A549 (cell line): ENCODE measurements at regions not wholly inside any gene's neighbourhood (a gene's known extent, or its start where the extent isn't known, plus 50 kb on each side); places are given as distances from the start of the nearest gene placed in this dataset.

ENCODE experiments used
- ATAC-seq, 2 experiments: fragments of 200-7000 bp in 1 of 2; fragments of >200 bp in 1 of 2; cut with Nextera tagmentation in 1 of 2; cut with Tn5 transposase in 1 of 2; 3 replicates each; pipeline versions ENCODE4 v1.8.0 to v1.9.1; 2018 to 2020; ENCODE audit warnings: mild to moderate bottlenecking in 1 of 2, moderate library complexity in 1 of 2
- CTCF ChIA-PET: fragments of 300-600 bp; sonication (Branson Sonifier 250); formaldehyde crosslinking; extraction: SDS; loops from one replicate; lab custom pipeline; 2021; ENCODE audit warnings: antibody characterized with exemption, inconsistent platforms; lab: Yijun Ruan, JAX
- POLR2A ChIA-PET: fragments of 350-600 bp; formaldehyde crosslinking; extraction: SDS; loops from one replicate; lab custom pipeline; 2021; ENCODE audit warnings: antibody characterized with exemption, inconsistent platforms; lab: Yijun Ruan, JAX
- DNase-seq, 2 experiments: peaks; one replicate each; pipeline versions ENCODE4 v3.0.0 to v3.0.0-alpha.2; 2011 to 2016; ENCODE audit warnings: low read depth in 1 of 2, low spot score in 1 of 2
- FAIRE-seq: peaks from 2 replicates; lab custom pipeline; 2011; peaks lifted over from hg19 to GRCh38; lab: Jason Lieb, UNC
- H3K27ac ChIP-seq, 2 experiments: fragments of >200 bp; sonication (Bioruptor Twin); formaldehyde crosslinking; 3 replicates each; pipeline ENCODE4 v1.5.1; 2016 to 2017
- H3K4me1 ChIP-seq: fragments of >200 bp; sonication (Bioruptor Twin); formaldehyde crosslinking; 3 replicates; pipeline ENCODE4 v1.6.1; 2016
- H3K4me2 ChIP-seq: fragments of >200 bp; sonication (Bioruptor Twin); formaldehyde crosslinking; 3 replicates; pipeline ENCODE4 v1.6.1; 2016
- H3K4me3 ChIP-seq: fragments of >200 bp; sonication (Bioruptor Twin); formaldehyde crosslinking; 3 replicates; pipeline ENCODE4 v1.5.1; 2016
- H3K9me3 ChIP-seq: fragments of >200 bp; sonication (Bioruptor Twin); formaldehyde crosslinking; 3 replicates; pipeline ENCODE4 v1.6.1; 2016
- ATOH8 ChIP-seq: fragments of 250-450 bp; sonication (Bioruptor Pico); IDR thresholded peaks from 2 replicates; pipeline ENCODE4 v1.5.0; 2020; ENCODE audit warnings: low read depth, mild to moderate bottlenecking, moderate library complexity
- CBX8 ChIP-seq: fragments of 200-600 bp; sonication (generic); IDR thresholded peaks from 2 replicates; pipeline ENCODE4 v1.6.1; 2016
- CEBPB ChIP-seq, 2 experiments: fragments of >200 bp in 1 of 2; sonication (Bioruptor Twin) in 1 of 2; formaldehyde crosslinking in 1 of 2; IDR thresholded peaks; 2 replicates each; pipeline ENCODE4 v1.6.1; 2012 to 2016
- CTCF ChIP-seq: fragments of >200 bp; sonication (Bioruptor Twin); formaldehyde crosslinking; IDR thresholded peaks from 3 replicates; pipeline ENCODE4 v1.5.1; 2016
- EHF ChIP-seq: fragments of 250-450 bp; sonication (Bioruptor Pico); IDR thresholded peaks from 2 replicates; pipeline ENCODE4 v1.5.0; 2020; ENCODE audit warnings: mild to moderate bottlenecking
- HDAC2 ChIP-seq: fragments of 200-600 bp; sonication (generic); IDR thresholded peaks from 2 replicates; pipeline ENCODE4 v1.6.1; 2016
- HES2 ChIP-seq: fragments of >200 bp; sonication (Bioruptor Twin); formaldehyde crosslinking; IDR thresholded peaks from 2 replicates; pipeline ENCODE4 v1.6.1; 2016
- HEYL ChIP-seq: fragments of 250-450 bp; sonication (Bioruptor Pico); IDR thresholded peaks from 2 replicates; pipeline ENCODE4 v1.8.0; 2021; ENCODE audit warnings: mild to moderate bottlenecking, moderate library complexity
- HOXA7 ChIP-seq: fragments of 250-450 bp; sonication (Bioruptor Pico); IDR thresholded peaks from 2 replicates; pipeline ENCODE4 v1.5.0; 2020; ENCODE audit warnings: mild to moderate bottlenecking, moderate library complexity
- JUN ChIP-seq, 2 experiments: fragments of >200 bp; sonication (Bioruptor Twin); formaldehyde crosslinking; IDR thresholded peaks; 2 replicates in 1 of 2; 3 replicates in 1 of 2; pipeline ENCODE4 v1.6.1; 2016 to 2017
- JUNB ChIP-seq: fragments of >200 bp; sonication (Bioruptor Twin); formaldehyde crosslinking; IDR thresholded peaks from 2 replicates; pipeline ENCODE4 v1.6.1; 2016
- KDM1A ChIP-seq: fragments of 200-600 bp; sonication (generic); IDR thresholded peaks from 2 replicates; pipeline ENCODE4 v1.6.1; 2016; ENCODE audit warnings: low read depth, mild to moderate bottlenecking
- KDM5A ChIP-seq: fragments of 200-600 bp; sonication (generic); IDR thresholded peaks from 2 replicates; pipeline ENCODE4 v1.6.1; 2016; ENCODE audit warnings: antibody characterized with exemption, mild to moderate bottlenecking
- MAFK ChIP-seq: fragments of 450-650 bp; IDR thresholded peaks from 2 replicates; pipeline ENCODE4 v1.6.1; 2014; ENCODE audit not compliant: partially characterized antibody
- MAX ChIP-seq: IDR thresholded peaks from 2 replicates; pipeline ENCODE4 v1.6.1; 2012
- NPAS2 ChIP-seq: fragments of 250-450 bp; sonication (Bioruptor Pico); IDR thresholded peaks from 2 replicates; pipeline ENCODE4 v1.8.0; 2022; ENCODE audit warnings: mild to moderate bottlenecking, moderate library complexity, borderline replicate concordance
- PHF8 ChIP-seq: fragments of 200-600 bp; sonication (generic); IDR thresholded peaks from 2 replicates; pipeline ENCODE4 v1.6.1; 2016; ENCODE audit warnings: low read depth, mild to moderate bottlenecking, antibody characterized with exemption, moderate library complexity, borderline replicate concordance
- POLR2AphosphoS2 ChIP-seq: conservative IDR thresholded peaks from 2 replicates; pipeline ENCODE4 v1.6.1; 2012; ENCODE audit warnings: low read length, improper control_type of control experiment, inconsistent platforms
- RAD21 ChIP-seq, 2 experiments: fragments of >200 bp in 1 of 2; sonication (Bioruptor Twin) in 1 of 2; formaldehyde crosslinking in 1 of 2; IDR thresholded peaks in 1 of 2; conservative IDR thresholded peaks in 1 of 2; 2 replicates in 1 of 2; 3 replicates in 1 of 2; pipeline ENCODE4 v1.6.1; 2012 to 2018; ENCODE audit warnings: inconsistent platforms in 1 of 2
- RCOR1 ChIP-seq: fragments of 150-350 bp; IDR thresholded peaks from 2 replicates; pipeline ENCODE4 v1.6.1; 2014; ENCODE audit warnings: antibody characterized with exemption, low read length, low read depth
- REST ChIP-seq: fragments of 200-600 bp; sonication (generic); IDR thresholded peaks from 2 replicates; pipeline ENCODE4 v1.6.1; 2016; ENCODE audit warnings: antibody characterized with exemption, mild to moderate bottlenecking, moderate library complexity
- SMC3 ChIP-seq: fragments of >200 bp; sonication (Bioruptor Twin); formaldehyde crosslinking; IDR thresholded peaks from 3 replicates; pipeline ENCODE4 v1.6.1; 2018; ENCODE audit warnings: inconsistent platforms
- TFCP2L1 ChIP-seq: fragments of 250-450 bp; sonication (Bioruptor Pico); IDR thresholded peaks from 2 replicates; pipeline ENCODE4 v1.5.0; 2021; ENCODE audit warnings: mild to moderate bottlenecking
- WGBS: methylation state at CpG from one replicate; pipeline ENCODE4 v1.1.6; 2017; ENCODE audit errors: missing lambda C conversion rate; 5-methylcytosine and 5-hydroxymethylcytosine counted together

GRCh38 chr13:74438901-74439300 is 304.7 kb upstream of the KLF12 start:
- 38% methylated on average over 3 of the region's 3 CpGs for WGBS
- FAIRE-seq: no peak
- TF ChIP-seq HEYL: no peak
- TF ChIP-seq EHF: no peak
- no peak for TF ChIP-seq JUNB
- ChIA-PET POLR2A (no interaction called here), CTCF (no interaction called here)
- no peak for ATAC-seq
- peaks cover 9% of the 10 kb centered on the region; the same call in 2 of the 3 replicates for H3K4me1 ChIP-seq
- no peak overlapping the region for H3K4me2 ChIP-seq
- H3K9me3 ChIP-seq: no peaks in the 10 kb centered on the region; the same call in 1 of the 3 replicates
- H3K27ac ChIP-seq: no peak overlapping the region
- no peak for DNase-seq
- H3K4me3 ChIP-seq: no peak overlapping the region

- FAIRE-seq (no peak), ATAC-seq (no peak), DNase-seq (no peak)
- TF ChIP-seq CTCF: no peak
- no peak for TF ChIP-seq CBX8
- no peak for TF ChIP-seq KDM5A
- TF ChIP-seq POLR2AphosphoS2: no peak
- no peak for TF ChIP-seq HES2
- no peak for TF ChIP-seq SMC3
- TF ChIP-seq MAFK: no peak
- TF ChIP-seq HDAC2: no peak
- TF ChIP-seq KDM1A: no peak
- no peak for TF ChIP-seq HOXA7 (CRISPR knock-in tag)
- no peak for TF ChIP-seq MAX
- TF ChIP-seq RAD21 (conservative IDR thresholded peaks at IDR 0.05 in 1 of 2, IDR thresholded peaks at IDR 0.05 in 1 of 2): no peak
- TF ChIP-seq PHF8: no peak
- TF ChIP-seq CEBPB (IDR thresholded peaks at IDR 0.05): no peak
- no peak for TF ChIP-seq JUNB
- TF ChIP-seq NPAS2 (CRISPR knock-in tag): no peak
- H3K4me1 ChIP-seq: no peaks in the 10 kb centered on the region
- 45% methylated on average over 2 of the region's 2 CpGs for WGBS
- H3K9me3 ChIP-seq: no peaks in the 10 kb centered on the region
- ChIA-PET CTCF (no interaction called here), POLR2A (no interaction called here)
- no peak overlapping the region for H3K27ac ChIP-seq
- H3K4me3 ChIP-seq: no peak overlapping the region
- H3K4me2 ChIP-seq: no peak overlapping the region
These were observed 300.6 kb upstream of the KLF12 start for GRCh38 chr13:74434782-74435181.

GRCh38 chr13:74424455-74424854 is 290.3 kb upstream of the KLF12 start:
- 59% methylated on average over 3 of the region's 3 CpGs for WGBS
- Histone ChIP-seq H3K4me3 (no peak overlapping the region), H3K4me1 (no peaks in the 10 kb centered on the region), H3K27ac (no peak overlapping the region), H3K4me2 (no peak overlapping the region), H3K9me3 (no peaks in the 10 kb centered on the region)
- ChIA-PET CTCF (no interaction called here), POLR2A (no interaction called here)
- DNase-seq: no peak
- FAIRE-seq: no peak
- no peak for ATAC-seq
- TF ChIP-seq EHF (no peak), ATOH8 (no peak), HEYL (no peak), TFCP2L1 (CRISPR knock-in tag) (no peak), SMC3 (no peak)

- POLR2A ChIA-PET: no interaction called here
- FAIRE-seq: no peak
- WGBS: 51% methylated on average over 3 of the region's 3 CpGs
- TF ChIP-seq REST (no peak), KDM5A (no peak), RCOR1 (no peak), JUN (IDR thresholded peaks at IDR 0.05) (no peak), HOXA7 (CRISPR knock-in tag) (no peak), CTCF (no peak)
These were observed 289.2 kb upstream of the KLF12 start for GRCh38 chr13:74423434-74423833.

More at GRCh38 chr13:74423434-74423833, 289.2 kb upstream of the KLF12 start:
- Histone ChIP-seq H3K4me3 (no peak overlapping the region), H3K27ac (no peak overlapping the region), H3K4me2 (no peak overlapping the region), H3K4me1 (no peaks in the 10 kb centered on the region), H3K9me3 (no peaks in the 10 kb centered on the region)
- CTCF ChIA-PET: no interaction called here
- no peak for DNase-seq
- no peak for ATAC-seq
